ENCODE measurements at regions not wholly inside any gene's neighbourhood (a gene's known extent, or its start where the extent isn't known, plus 50 kb on each side); places are given as distances from the start of the nearest gene placed in this dataset.
A peak's percentile ranks its signal among the peaks of the same experiment; 100 is the strongest.

GRCh38 chr13:107241381-107241780 is 673.4 kb upstream of the ARGLU1 start:
- FAIRE-seq (no peak), DNase-seq (ENCODE audit: insufficient read length, low spot score) (no peak)

- DNase-seq (ENCODE audit: insufficient read length, low spot score) (no peak), FAIRE-seq (no peak)
Measured at GRCh38 chr13:107239213-107239612, 671.3 kb upstream of the ARGLU1 start.

GRCh38 chr13:107238262-107238981 is 670.5 kb upstream of the ARGLU1 start:
- FAIRE-seq: no peak
- no peak for DNase-seq (ENCODE audit: insufficient read length, low spot score)

- FAIRE-seq: no peak
Measured at GRCh38 chr13:107234319-107235073, 666.6 kb upstream of the ARGLU1 start.

GRCh38 chr13:107233541-107233940 is 665.6 kb upstream of the ARGLU1 start:
- FAIRE-seq (no peak), DNase-seq (ENCODE audit: insufficient read length, low spot score) (no peak)

More at GRCh38 chr13:107234319-107235073, 666.6 kb upstream of the ARGLU1 start:
- DNase-seq (ENCODE audit: insufficient read length, low spot score): no peak

DNA sequence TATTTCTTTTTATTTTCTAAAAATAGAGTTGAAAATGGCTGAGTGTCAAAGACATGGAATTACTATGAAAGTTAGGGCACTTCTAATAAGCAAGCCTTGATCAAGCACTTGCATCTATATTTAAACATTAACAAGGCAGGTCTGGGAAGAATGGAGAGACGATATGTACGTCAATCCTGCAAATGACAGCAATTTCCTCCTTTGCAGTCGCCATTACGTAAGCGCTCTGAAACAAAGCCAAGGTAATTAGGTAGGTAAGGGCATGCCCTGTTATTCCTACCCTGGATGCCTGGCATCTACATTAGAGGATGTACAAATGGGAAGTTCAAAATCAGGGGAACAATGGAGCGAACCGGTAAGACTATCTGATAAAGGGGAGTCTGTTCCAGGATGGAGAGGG is 664.0 kb upstream of the ARGLU1 start:
- FAIRE-seq: no peak
- DNase-seq (ENCODE audit: insufficient read length, low spot score): no peak

GRCh38 chr13:107223867-107224266 is 655.9 kb upstream of the ARGLU1 start:
- FAIRE-seq (no peak), DNase-seq (ENCODE audit: insufficient read length, low spot score) (no peak)

- DNase-seq (ENCODE audit: insufficient read length, low spot score) (no peak), FAIRE-seq (no peak)
Measured at GRCh38 chr13:107222597-107222996, 654.7 kb upstream of the ARGLU1 start.

DNA sequence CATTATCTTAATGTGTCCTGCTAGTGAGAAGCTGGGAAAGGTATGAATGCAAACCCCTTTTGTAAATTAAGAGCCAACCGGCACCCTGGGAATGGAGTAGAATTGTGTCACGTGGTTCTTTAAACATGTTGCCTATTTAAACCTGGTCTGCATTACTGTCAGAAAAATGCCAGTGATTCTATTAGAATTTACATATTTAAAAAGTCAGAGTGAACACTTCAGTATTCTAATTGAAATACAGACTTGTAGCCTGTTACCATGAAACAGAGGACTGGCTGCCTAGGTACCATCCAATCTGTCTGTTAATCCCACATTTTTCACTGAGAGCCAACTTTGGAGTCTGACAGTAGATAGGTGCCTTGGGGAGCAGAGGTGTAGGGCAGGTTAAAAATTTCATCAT is 652.3 kb upstream of the ARGLU1 start:
- FAIRE-seq (no peak), DNase-seq (ENCODE audit: insufficient read length, low spot score) (no peak)

- FAIRE-seq (no peak), DNase-seq (ENCODE audit: insufficient read length, low spot score) (no peak)
Measured at GRCh38 chr13:107217251-107217650, 649.3 kb upstream of the ARGLU1 start.

GRCh38 chr13:107216046-107216755 is 648.3 kb upstream of the ARGLU1 start:
- no peak for FAIRE-seq
- DNase-seq (ENCODE audit: insufficient read length, low spot score): no peak

DNA sequence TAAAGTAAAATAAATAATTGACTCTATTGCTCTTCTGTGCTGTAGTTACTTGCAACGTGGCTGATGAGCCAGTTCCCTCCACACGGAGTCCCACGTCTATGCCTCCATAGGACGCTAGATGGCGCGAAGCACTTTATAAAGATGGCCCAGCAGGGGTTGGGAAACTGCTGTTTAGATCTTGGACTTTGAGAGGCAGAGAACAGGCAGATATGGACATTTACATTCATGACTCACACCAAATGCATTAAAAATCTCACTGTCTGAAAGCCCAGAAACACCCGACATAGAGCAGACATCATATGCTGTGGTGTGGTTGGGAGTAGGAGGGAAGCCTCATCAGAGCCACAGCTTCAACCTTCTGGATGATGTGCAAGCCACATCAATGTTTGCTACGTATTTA is 643.1 kb upstream of the ARGLU1 start:
- peak; percentile 67 for FAIRE-seq
- DNase-seq (ENCODE audit: insufficient read length, low spot score): peak; percentile 28

- FAIRE-seq (no peak), DNase-seq (ENCODE audit: insufficient read length, low spot score) (no peak)
Measured at GRCh38 chr13:107210723-107211030, 642.7 kb upstream of the ARGLU1 start.

DNA sequence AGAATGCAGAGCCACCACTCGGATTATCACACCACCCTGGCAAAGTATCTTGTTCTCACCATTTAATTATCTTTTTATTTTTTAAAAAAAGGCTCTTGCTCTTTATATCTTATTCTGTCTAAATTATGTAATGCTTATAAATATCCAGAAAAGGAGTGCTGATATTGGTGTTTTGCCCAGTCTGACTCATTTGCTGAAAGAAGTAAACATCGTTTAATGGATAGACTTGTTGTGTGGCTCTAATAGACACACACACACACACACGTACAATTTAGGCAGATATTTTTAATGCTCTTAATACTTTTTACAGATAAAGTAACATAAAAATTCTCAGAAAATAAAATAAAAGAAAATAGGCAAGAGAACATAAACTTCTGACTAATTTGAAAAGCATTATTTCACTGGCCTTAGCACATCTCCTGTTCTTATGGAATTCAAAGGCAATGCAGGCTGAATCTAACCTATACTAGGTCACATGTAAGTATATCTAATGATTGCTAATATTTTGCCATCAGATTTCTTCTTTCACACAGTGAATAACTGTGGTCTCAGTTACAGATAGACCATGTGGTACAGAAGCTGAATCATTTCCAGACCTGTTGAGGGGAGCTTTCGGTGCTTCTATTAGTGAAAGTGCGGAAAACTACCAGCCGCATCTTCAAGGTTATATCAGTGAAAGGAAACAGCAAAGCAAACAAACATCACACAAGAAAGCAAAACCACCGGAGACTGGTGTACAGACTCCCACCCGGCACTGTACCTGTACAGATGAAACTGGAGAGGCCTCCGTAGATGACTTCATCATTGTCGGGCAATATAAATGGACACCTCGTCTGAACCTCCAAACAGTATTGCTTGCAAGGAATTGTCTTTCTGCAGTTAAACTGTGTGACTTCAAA is 642.1 kb upstream of the ARGLU1 start:
- DNase-seq (ENCODE audit: insufficient read length, low spot score): no peak
- no peak for FAIRE-seq

- DNase-seq (ENCODE audit: insufficient read length, low spot score) (no peak), FAIRE-seq (no peak)
Measured at GRCh38 chr13:107208889-107209288, 641.0 kb upstream of the ARGLU1 start.

DNA sequence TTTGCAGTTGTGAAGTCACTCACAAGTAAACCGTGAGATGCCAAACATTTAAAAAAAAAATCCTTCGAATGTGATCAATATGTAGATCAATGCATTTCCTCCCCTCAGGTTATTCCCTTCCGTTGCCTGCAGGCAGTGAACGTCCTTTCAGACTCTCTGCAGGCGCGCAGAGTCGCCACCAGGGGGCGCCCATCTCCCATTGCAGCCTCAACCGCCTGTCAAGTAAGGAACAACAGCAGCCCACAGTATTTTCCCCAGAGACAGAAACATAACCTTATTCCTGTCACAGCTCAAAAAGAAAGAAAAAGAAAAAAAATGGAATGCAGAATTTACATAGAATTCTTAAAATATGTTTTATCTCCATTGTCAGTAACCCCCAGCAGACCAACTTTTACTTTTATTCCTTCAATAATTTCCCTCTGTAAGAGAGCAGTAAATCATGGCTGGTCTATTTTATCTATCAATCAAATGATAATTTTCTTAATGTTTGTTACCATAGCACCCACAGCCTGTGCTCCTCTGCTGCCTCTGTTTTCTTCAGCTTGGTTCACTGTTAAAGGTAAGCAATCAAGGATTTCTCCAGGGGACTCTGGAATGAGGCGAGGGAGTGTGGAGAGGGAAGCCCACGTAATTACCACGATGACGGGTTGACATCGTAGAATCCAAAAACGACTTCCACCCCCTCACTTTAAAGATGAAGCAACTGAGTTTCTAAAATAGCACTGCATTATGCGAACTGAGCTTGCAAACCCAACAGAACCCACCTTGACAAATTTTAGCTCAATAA is 637.6 kb upstream of the ARGLU1 start:
- FAIRE-seq (no peak), DNase-seq (ENCODE audit: insufficient read length, low spot score) (peak; percentile 32)

- no peak for FAIRE-seq
- no peak for DNase-seq (ENCODE audit: insufficient read length, low spot score)
Measured at GRCh38 chr13:107203146-107203847, 635.4 kb upstream of the ARGLU1 start.

DNA sequence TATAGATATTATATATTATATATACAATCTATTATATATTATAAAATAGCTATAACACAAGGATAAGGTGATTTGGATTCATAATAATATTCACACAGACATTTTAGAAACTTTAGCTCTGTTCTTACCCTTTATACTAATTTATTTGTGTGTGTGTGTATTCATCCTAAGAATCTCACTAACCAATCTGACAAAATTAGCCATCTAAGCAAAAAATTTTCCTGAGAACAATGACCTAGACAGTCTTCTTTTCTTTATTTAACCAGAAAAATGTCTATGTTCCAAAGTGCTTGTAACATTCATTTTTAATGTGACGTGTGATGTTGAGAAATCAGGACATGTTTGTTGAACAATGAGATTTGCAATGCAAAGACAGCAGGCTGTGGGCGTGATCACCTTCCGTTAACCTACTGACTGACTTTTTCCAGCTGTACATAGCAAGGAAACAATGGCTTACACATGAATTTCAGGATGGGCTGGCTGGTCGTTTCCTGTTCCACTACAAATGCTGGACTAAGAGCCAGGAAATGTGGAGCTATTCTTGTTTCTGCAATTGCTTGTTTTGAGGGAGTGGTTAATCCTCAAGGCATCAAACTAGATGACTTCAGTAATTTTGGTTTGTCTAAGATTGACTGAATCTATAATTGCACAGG is 634.6 kb upstream of the ARGLU1 start:
- no peak for FAIRE-seq

DNA sequence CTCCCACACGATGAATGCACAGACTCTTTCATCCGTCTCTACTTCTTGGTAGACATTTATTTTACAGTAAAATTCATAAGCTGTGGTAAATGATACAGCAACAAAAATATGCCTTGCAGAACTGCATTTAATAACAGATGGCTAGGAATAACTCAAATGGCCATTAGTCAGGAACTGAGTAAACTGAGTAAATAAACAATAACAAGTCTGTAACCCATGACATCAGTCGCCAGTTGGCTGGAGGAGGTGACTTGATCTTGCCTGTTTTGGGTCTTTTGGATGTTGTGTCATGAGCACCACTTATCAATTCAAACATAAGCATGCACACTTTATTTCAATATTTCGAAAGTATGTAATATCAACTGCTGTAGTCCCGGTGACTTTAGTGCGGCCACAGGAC is 632.6 kb upstream of the ARGLU1 start:
- no peak for DNase-seq (ENCODE audit: insufficient read length, low spot score)

More for the DNA sequence above, 634.6 kb upstream of the ARGLU1 start:
- DNase-seq (ENCODE audit: insufficient read length, low spot score): no peak

More for the DNA sequence above, 632.6 kb upstream of the ARGLU1 start:
- FAIRE-seq: no peak

All from GM19239 (cell line).